Activated CD8-positive, alpha-beta memory T cell treated with anti-CD3 and anti-CD28 coated beads, Interleukin-2, amount 50 U/mL, for 1 hour (primary cell): ENCODE measurements at regions not wholly inside any gene's neighbourhood (a gene's known extent, or its start where the extent isn't known, plus 50 kb on each side); places are given as distances from the start of the nearest gene placed in this dataset.
"Not testable (repeated sequence)": the region's sequence is repeated elsewhere in the genome, so short reads cannot be mapped to it uniquely, and the experiment has no call there.

Experiments
- DNase-seq: peaks from one replicate; pipeline ENCODE4 v3.0.0-alpha.2; 2020; ENCODE audit errors: extremely low read depth

- DNase-seq, result not testable (repeated sequence)
Measured at GRCh38 chr9:41075671-41076070, 52.8 kb downstream of the FOXD4L6 start.

- DNase-seq, result not testable (repeated sequence)
Measured at GRCh38 chr9:41074356-41074942, 54.0 kb downstream of the FOXD4L6 start.

- DNase-seq, result not testable (repeated sequence)
Measured at GRCh38 chr9:41073471-41074243, 54.8 kb downstream of the FOXD4L6 start.

GRCh38 chr9:41064125-41064795 lies 64.2 kb downstream of the FOXD4L6 start:
- peak; percentile 5 for DNase-seq

GRCh38 chr9:41063243-41063642 lies 65.2 kb downstream of the FOXD4L6 start:
- not testable (repeated sequence) for DNase-seq

- not testable (repeated sequence) for DNase-seq
Measured at GRCh38 chr9:41059603-41060002, 68.9 kb downstream of the FOXD4L6 start.

DNA sequence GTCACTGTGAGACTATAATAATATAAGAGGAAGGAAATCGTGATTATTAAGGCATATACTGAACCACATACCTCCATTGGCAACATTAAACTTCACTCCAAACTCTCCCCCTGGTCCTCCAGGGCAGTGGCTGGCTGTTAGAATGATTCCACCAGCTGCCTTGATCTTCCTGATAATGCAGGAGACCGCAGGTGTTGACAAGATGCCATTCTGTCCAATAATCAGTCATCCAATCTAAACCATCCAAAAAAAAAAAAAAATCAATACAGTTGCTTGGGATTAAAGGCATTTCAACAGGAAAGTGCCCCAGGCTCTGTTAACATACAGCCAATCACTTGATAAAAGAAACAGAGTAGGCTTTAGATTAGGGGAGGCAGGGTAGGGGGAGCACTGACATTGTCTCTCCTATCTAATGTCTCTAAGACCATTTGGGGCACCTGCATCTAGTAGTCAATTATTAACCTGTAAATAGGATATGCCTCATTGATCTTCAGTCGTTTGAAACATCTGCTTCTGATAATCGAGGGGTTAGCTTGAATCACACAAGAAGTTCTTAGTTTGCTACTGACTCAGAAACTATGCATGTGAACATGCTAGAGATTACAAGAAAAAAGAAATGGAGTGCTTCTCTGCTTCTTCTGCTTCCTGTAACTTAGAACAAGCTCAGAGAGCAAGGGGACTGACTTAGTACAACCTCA lies 74.7 kb downstream of the FOXD4L6 start:
- DNase-seq, result not testable (repeated sequence)

DNA sequence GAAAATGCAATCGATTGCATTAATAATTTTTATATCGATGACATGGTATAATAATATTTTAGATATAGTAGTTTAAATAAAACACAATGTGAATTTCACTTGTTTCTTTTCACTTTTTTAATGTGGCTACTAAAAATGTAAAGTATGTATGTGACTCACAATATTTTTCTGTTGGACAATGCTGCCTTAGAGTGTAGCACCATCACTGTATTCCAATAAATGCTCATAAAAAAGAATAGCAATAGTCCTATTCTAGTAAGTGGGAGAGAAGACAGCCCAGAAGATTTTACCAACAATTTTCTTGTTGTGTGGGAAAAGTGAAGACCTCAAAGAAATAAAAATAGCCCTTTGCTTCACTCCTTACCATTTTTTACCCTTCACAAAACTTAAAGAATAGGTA lies 79.8 kb downstream of the FOXD4L6 start:
- not testable (repeated sequence) for DNase-seq

- DNase-seq, result not testable (repeated sequence)
Measured at GRCh38 chr9:41047792-41048191, 80.7 kb downstream of the FOXD4L6 start.

GRCh38 chr9:41044930-41045329 lies 83.6 kb downstream of the FOXD4L6 start:
- DNase-seq, result not testable (repeated sequence)

GRCh38 chr9:41043433-41043832 lies 85.0 kb downstream of the FOXD4L6 start:
- DNase-seq, result not testable (repeated sequence)

DNA sequence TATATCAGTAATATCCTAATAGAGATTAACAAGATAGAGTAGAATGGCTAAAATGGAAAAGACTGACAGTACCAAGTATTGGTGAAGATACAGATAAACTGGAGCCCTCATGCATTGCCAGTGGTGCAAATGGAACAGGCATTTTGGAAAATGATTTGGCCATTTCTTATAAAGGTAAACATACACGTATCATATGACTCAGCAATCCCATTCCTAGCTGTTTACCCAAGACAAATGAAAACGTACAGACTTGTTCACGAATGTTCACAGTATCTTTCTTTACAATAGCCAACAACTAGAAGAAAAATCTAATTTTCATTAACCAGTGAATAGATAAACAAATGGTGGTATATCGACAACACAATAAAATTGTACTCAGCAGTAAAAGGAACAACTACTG lies 86.4 kb downstream of the FOXD4L6 start:
- DNase-seq, result not testable (repeated sequence)

GRCh38 chr9:41040705-41041342 lies 87.7 kb downstream of the FOXD4L6 start:
- not testable (repeated sequence) for DNase-seq

DNA sequence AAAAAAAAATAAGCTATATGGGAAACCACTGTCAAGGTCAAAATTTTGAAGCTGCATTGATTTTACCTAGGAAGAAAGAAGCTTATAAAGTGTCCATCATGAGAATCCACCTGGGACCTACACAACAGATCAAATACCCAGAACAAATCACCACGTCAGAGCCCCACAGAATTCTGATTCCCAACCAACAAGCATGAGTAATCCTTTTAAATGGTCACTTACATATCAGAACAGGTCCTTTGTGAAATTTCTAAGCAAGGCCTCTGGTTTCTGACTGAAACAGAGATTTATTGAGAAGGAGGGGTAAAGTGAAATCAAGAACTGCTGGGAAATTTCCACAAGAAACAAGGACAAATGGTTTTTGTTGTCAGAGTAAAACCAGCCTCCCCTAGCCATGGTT lies 93.2 kb downstream of the FOXD4L6 start:
- DNase-seq, result not testable (repeated sequence)

DNA sequence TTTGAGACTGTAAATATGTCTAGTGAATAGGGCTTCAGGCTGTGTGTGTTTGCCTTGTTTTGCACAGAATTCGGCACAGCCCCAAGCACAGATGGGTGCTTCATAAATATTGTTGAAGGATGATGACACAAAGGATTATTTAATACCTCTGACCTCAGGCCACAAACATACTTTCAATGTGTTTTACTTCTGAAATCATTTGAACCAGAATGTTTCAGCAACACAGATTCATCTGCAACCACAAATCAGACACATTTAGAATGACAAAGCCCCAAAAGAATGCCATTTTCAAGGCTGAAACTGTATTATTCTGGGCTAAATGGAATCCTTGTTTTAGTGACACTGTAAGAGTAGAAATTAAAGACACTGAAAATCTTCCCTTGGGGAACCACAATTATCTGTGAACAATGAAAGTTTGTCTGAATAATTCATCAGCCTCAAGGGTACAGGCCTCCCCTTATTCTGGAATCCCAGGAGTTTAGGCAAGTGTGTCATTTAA lies 93.7 kb downstream of the FOXD4L6 start:
- not testable (repeated sequence) for DNase-seq

DNA sequence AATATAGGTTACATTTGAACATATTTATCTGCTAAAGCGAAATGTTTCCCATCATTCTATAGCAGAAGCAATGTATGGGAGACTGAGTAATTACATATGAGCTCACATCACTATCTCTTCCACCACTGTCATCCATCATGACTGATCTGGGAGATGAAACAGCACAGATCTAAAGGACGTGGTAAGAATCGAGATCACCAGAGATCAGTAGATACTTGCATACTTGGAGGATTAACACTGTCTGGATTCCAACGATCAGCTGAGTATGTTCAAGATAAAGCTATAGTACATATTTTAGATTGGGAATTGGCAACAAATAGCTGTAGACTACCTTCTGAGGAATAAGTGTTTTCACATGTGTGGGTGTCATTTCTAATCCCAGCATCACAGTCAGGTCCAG lies 94.6 kb downstream of the FOXD4L6 start:
- not testable (repeated sequence) for DNase-seq

DNA sequence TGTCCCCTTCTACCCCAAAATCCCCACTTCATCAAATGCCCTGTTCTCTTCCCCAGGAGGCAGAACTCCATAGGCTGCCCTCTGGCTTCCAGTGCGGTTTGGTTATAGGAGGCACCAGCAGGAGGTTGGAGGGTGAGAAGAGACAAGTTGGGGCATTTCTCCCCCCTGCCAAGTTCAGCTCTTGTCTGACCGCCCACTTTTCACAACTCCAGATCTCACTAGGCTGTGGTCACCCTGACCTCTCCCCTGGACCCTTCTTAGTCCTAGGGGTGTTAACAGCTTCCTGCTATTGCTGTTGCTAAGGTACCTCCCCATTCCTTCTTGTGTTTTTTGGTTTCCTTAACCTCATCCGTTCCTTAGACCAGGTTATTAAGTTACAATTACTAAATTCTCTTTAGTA lies 95.1 kb downstream of the FOXD4L6 start:
- not testable (repeated sequence) for DNase-seq

DNA sequence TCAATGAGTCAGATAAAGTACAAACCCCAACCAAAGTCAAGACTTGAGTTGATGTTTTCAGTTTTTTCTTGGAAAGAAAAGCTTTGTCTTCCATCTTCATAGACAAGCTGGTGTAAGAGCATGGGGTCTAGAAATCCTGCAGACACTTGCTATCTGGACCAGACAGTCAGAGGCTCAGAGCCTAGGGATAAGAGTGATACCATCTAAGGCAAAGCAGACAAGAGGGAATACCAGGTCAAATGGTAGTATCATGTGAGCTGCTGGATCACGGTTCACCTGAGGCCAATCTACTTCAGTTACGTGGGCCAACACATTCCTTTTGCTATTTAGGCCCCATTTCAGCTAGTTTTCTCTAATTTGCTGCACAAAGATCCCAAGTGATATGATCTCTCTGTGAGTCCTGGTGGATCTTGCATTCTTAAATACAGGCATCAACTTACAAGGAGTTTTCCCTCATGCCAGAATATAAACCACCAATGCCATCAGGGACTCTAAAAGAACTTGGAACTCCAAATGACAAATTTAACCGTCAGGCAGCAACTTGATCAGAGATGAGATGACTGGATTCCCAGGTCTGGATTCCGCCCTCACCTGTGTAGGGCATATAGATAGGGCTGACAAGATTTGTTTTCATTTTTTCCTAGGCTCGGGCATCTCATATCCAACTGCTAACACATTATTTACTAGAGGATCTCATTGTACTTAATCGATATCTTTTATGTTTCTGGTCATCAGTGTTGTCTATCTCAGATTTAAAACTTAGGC lies 101.4 kb downstream of the FOXD4L6 start:
- DNase-seq, result not testable (repeated sequence)

- DNase-seq, result not testable (repeated sequence)
Measured at GRCh38 chr9:41022365-41022764, 106.1 kb downstream of the FOXD4L6 start.

GRCh38 chr9:41019858-41020562 lies 108.5 kb downstream of the FOXD4L6 start:
- not testable (repeated sequence) for DNase-seq
